Trophoblast cell (in vitro differentiated cells and primary cell): ENCODE measurements at regions not wholly inside any gene's neighbourhood (a gene's known extent, or its start where the extent isn't known, plus 50 kb on each side); places are given as distances from the start of the nearest gene placed in this dataset.

Experiments
- DNase-seq, 2 donors: peaks; one replicate each; pipeline ENCODE4 v3.0.0-alpha.2; 2016
- H2AFZ ChIP-seq: 2 replicates; pipeline ENCODE4 v1.6.1; 2013; ENCODE audit warnings: low read length, moderate library complexity, mild to moderate bottlenecking; ENCODE audit not compliant: insufficient read depth, poor library complexity
- H2AK5ac ChIP-seq: 2 replicates; pipeline ENCODE4 v1.6.1; 2013; ENCODE audit warnings: mild to moderate bottlenecking, low read length
- H2BK120ac ChIP-seq: 2 replicates; pipeline ENCODE4 v1.6.1; 2013; ENCODE audit warnings: low read length, mild to moderate bottlenecking, moderate library complexity; ENCODE audit not compliant: insufficient read depth, poor library complexity
- H2BK12ac ChIP-seq: 2 replicates; pipeline ENCODE4 v1.6.1; 2013; ENCODE audit warnings: mild to moderate bottlenecking, low read length, moderate library complexity
- H2BK5ac ChIP-seq: 2 replicates; pipeline ENCODE4 v1.6.1; 2013; ENCODE audit warnings: low read length, low read depth, moderate library complexity, mild to moderate bottlenecking; ENCODE audit not compliant: poor library complexity
- H3K14ac ChIP-seq: 2 replicates; pipeline ENCODE4 v1.6.1; 2013; ENCODE audit warnings: mild to moderate bottlenecking, low read length
- H3K18ac ChIP-seq: 2 replicates; pipeline ENCODE4 v1.6.1; 2013; ENCODE audit warnings: mild to moderate bottlenecking, low read length
- H3K23ac ChIP-seq: 2 replicates; pipeline ENCODE4 v1.6.1; 2013; ENCODE audit warnings: low read length
- H3K27ac ChIP-seq: 2 replicates; pipeline ENCODE4 v1.5.1; 2013; ENCODE audit warnings: low read depth, mild to moderate bottlenecking, inconsistent platforms, low read length, moderate library complexity
- H3K27me3 ChIP-seq: 2 replicates; pipeline ENCODE4 v1.6.1; 2013; ENCODE audit warnings: inconsistent platforms, mild to moderate bottlenecking, low read length, moderate library complexity; ENCODE audit not compliant: insufficient read depth
- H3K36me3 ChIP-seq, 2 experiments: 1 replicate in 1 of 2; 2 replicates in 1 of 2; pipeline ENCODE4 v1.6.1; 2013; ENCODE audit warnings: low read length in 2 of 2, mild to moderate bottlenecking in 2 of 2, moderate library complexity in 1 of 2; ENCODE audit not compliant: insufficient read depth in 2 of 2, control insufficient read depth in 1 of 2
- H3K4ac ChIP-seq: 2 replicates; pipeline ENCODE4 v1.6.1; 2013; ENCODE audit warnings: low read depth, mild to moderate bottlenecking, low read length, moderate library complexity
- H3K4me1 ChIP-seq, 2 experiments: 1 replicate in 1 of 2; 2 replicates in 1 of 2; pipeline ENCODE4 v1.6.1; 2013; ENCODE audit warnings: low read length in 2 of 2, mild to moderate bottlenecking in 2 of 2, moderate library complexity in 1 of 2; ENCODE audit not compliant: insufficient read depth in 2 of 2, control insufficient read depth in 1 of 2
- H3K4me2 ChIP-seq: 2 replicates; pipeline ENCODE4 v1.6.1; 2013; ENCODE audit warnings: inconsistent platforms, mild to moderate bottlenecking, low read length, moderate library complexity
- H3K4me3 ChIP-seq: 2 replicates; pipeline ENCODE4 v1.5.1; 2013; ENCODE audit warnings: mild to moderate bottlenecking, low read depth, low read length, inconsistent platforms
- H3K79me1 ChIP-seq: one replicate; pipeline ENCODE4 v1.6.1; 2013; ENCODE audit warnings: low read length
- H3K79me2 ChIP-seq: 2 replicates; pipeline ENCODE4 v1.6.1; 2013; ENCODE audit warnings: low read length, mild to moderate bottlenecking; ENCODE audit not compliant: control insufficient read depth, insufficient read depth, poor library complexity
- H3K9ac ChIP-seq: 2 replicates; pipeline ENCODE4 v1.6.1; 2013; ENCODE audit warnings: mild to moderate bottlenecking, low read length
- H3K9me3 ChIP-seq: 2 replicates; pipeline ENCODE4 v1.6.1; 2013; ENCODE audit warnings: low read depth, mild to moderate bottlenecking, control low read depth, inconsistent platforms, low read length; ENCODE audit not compliant: insufficient read depth
- H4K12ac ChIP-seq: 2 replicates; pipeline ENCODE4 v1.6.1; 2013; ENCODE audit warnings: low read depth, mild to moderate bottlenecking, low read length, moderate library complexity
- H4K8ac ChIP-seq: 2 replicates; pipeline ENCODE4 v1.6.1; 2013; ENCODE audit warnings: low read depth, mild to moderate bottlenecking, low read length, moderate library complexity
- H4K91ac ChIP-seq: one replicate; pipeline ENCODE4 v1.6.1; 2013; ENCODE audit warnings: low read depth, mild to moderate bottlenecking, low read length, moderate library complexity
- WGBS: extraction: QIAGEN DNeasy Blood & Tissue Kit; methylation state at CpG from one replicate; pipeline ENCODE4 v1.1.7; 2013; ENCODE audit warnings: missing lambda C conversion rate; ENCODE audit not compliant: insufficient read length, insufficient coverage; ENCODE audit errors: extremely low coverage; 5-methylcytosine and 5-hydroxymethylcytosine counted together

DNA sequence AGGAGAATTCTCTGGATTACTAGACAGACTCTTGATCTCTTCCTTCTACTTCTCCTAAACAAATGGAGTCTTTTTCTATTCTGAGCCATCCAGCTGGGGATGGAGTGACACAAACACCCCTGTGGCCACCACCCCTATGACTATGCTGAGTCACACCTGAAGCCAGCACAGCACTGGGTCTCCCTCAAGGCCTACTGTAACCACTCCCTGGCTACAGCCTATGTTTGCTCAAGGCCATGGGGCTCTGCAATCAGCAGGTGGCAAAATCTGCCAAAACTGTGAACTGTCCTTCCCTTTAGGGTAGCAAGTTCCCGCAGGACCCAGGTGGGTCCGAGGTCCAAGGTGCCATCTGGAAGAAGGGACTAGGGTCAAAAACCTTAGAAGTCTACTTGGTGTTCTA is 132.3 kb downstream of the TINAG start:
- Histone ChIP-seq H3K27ac (no peak overlapping the region), H3K23ac (no peak overlapping the region), H3K4me3 (peak overlapping the region; percentile 32), H3K79me1 (no peaks in the 10 kb centered on the region), H2BK12ac (no peak overlapping the region), H2AK5ac (no peak overlapping the region), H2AFZ (no peak overlapping the region), H3K14ac (no peak overlapping the region), H3K79me2 (no peaks in the 10 kb centered on the region), H2BK5ac (no peak overlapping the region), H3K4me1 (no peaks in the 10 kb centered on the region), H4K12ac (no peak overlapping the region), H3K36me3 (no peaks in the 10 kb centered on the region), H3K9me3 (peaks cover 3% of the 10 kb centered on the region), H3K27me3 (no peaks in the 10 kb centered on the region), H3K18ac (no peak overlapping the region), H4K91ac (peak overlapping the region; percentile 5), H3K4me2 (no peak overlapping the region), H3K4ac (no peak overlapping the region), H2BK120ac (no peak overlapping the region), H4K8ac (no peak overlapping the region), H3K9ac (peak overlapping the region; percentile 40)
- no peak for DNase-seq
- no CpG with 5 or more reads among the region's 2 CpGs for whole genome bisulfite sequencing

DNA sequence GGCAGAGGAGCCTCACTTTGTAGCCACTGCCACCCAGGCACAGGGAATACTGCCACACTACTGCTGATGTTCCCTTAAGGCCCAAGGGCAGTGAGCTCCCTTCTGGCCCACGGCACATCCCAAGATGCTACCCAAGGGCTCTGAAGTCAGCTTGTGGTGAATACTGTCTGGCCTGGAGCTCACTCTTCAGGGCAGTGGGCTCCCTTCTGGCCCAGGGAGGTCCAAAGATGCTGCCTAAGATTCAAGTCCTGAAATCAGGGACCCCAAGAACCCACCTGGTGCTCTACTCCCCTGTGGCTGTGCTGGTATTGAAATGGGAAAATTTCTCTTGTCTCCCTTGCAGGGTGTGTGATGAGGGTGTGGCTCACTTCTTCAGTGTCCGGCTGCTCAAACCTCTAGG is 132.8 kb downstream of the TINAG start:
- H3K79me2 ChIP-seq, result no peaks in the 10 kb centered on the region
- no peak overlapping the region for H3K4me3 ChIP-seq
- no peak overlapping the region for H4K12ac ChIP-seq
- no peak overlapping the region for H2BK5ac ChIP-seq
- no peaks in the 10 kb centered on the region for H3K4me1 ChIP-seq
- no peaks in the 10 kb centered on the region for H3K36me3 ChIP-seq
- no peak overlapping the region for H3K9ac ChIP-seq
- H2AFZ ChIP-seq, result no peak overlapping the region
- H3K79me1 ChIP-seq, result no peaks in the 10 kb centered on the region
- peaks cover 3% of the 10 kb centered on the region for H3K9me3 ChIP-seq
- no peak overlapping the region for H4K8ac ChIP-seq
- no peak overlapping the region for H3K14ac ChIP-seq
- no CpG with 5 or more reads among the region's 2 CpGs for WGBS
- no peak overlapping the region for H4K91ac ChIP-seq
- no peak overlapping the region for H3K23ac ChIP-seq
- no peak overlapping the region for H2BK120ac ChIP-seq
- no peak overlapping the region for H3K27ac ChIP-seq
- no peak overlapping the region for H3K18ac ChIP-seq
- H2BK12ac ChIP-seq, result no peak overlapping the region
- H3K4me2 ChIP-seq, result no peak overlapping the region
- no peaks in the 10 kb centered on the region for H3K27me3 ChIP-seq
- no peak overlapping the region for H3K4ac ChIP-seq
- no peak for DNase-seq
- no peak overlapping the region for H2AK5ac ChIP-seq

DNA sequence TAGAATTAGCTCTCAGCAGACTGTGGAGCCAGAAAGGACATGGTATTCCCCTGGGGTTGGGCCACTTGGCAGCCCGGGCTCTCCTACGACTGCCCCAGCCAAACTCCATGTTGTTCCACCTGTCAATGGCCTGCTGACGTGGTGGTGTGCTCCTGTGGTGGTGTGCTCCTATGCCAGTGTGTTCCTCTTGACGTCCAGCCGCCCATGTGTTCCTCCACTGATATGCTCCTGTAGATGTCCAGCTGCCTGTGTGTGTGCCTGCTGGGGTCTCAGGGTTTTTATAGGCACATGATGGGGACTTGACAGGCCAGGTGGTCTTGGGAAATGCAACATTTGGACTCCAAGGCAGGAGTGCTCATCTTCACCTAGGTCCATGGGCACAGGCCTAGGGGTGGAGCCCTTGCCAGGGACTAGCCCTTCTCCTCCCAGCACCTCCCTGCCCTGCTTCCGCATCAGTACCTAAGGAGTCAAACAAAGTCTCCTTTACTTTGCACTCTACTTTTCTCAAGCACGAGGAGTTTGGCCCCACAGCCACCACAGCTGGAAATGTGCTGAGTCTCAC is 133.5 kb downstream of the TINAG start:
- Histone ChIP-seq H3K9ac (no peak overlapping the region), H4K8ac (no peak overlapping the region), H3K79me2 (no peaks in the 10 kb centered on the region), H3K4me1 (no peaks in the 10 kb centered on the region), H4K12ac (no peak overlapping the region), H3K79me1 (no peaks in the 10 kb centered on the region), H3K4ac (no peak overlapping the region), H2BK5ac (no peak overlapping the region), H3K18ac (no peak overlapping the region), H2AK5ac (no peak overlapping the region), H2AFZ (no peak overlapping the region), H2BK12ac (no peak overlapping the region), H3K27ac (no peak overlapping the region), H3K9me3 (peaks cover 3% of the 10 kb centered on the region), H3K23ac (no peak overlapping the region), H3K27me3 (no peaks in the 10 kb centered on the region), H3K36me3 (no peaks in the 10 kb centered on the region), H3K4me3 (no peak overlapping the region), H2BK120ac (no peak overlapping the region), H4K91ac (no peak overlapping the region), H3K14ac (no peak overlapping the region), H3K4me2 (no peak overlapping the region)
- no CpG with 5 or more reads among the region's 7 CpGs for WGBS
- DNase-seq, result no peak

DNA sequence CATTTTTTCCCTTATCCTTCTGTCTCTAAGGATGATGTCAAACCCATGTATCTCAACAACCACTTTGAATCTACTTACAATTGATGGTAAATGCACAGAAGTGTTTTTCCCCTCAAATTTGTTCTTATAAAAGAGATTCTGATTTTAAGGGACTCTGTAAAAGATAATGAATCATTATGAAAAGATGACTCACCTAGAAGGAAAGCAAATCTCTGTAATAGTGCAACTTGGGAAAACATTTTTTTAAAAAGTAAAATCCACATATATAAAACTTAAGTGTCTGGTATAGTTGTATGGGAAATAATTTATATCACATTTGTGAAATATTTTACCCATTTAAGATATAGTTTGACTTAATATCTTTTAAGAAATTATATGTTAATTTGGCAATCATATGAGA is 137.0 kb downstream of the TINAG start:
- no peak overlapping the region for H2BK5ac ChIP-seq
- H2AFZ ChIP-seq, result no peak overlapping the region
- H3K14ac ChIP-seq, result no peak overlapping the region
- H3K27me3 ChIP-seq, result no peaks in the 10 kb centered on the region
- H3K79me1 ChIP-seq, result no peaks in the 10 kb centered on the region
- H2AK5ac ChIP-seq, result no peak overlapping the region
- H2BK120ac ChIP-seq, result no peak overlapping the region
- no peak overlapping the region for H3K27ac ChIP-seq
- no peak overlapping the region for H3K4me2 ChIP-seq
- no peaks in the 10 kb centered on the region for H3K4me1 ChIP-seq
- H3K36me3 ChIP-seq, result no peaks in the 10 kb centered on the region
- no peak overlapping the region for H2BK12ac ChIP-seq
- peaks cover 3% of the 10 kb centered on the region for H3K9me3 ChIP-seq
- no peak overlapping the region for H4K12ac ChIP-seq
- H4K8ac ChIP-seq, result no peak overlapping the region
- no peak overlapping the region for H4K91ac ChIP-seq
- no peak overlapping the region for H3K18ac ChIP-seq
- DNase-seq, result no peak
- no peak overlapping the region for H3K9ac ChIP-seq
- no peak overlapping the region for H3K4me3 ChIP-seq
- no peak overlapping the region for H3K23ac ChIP-seq
- H3K4ac ChIP-seq, result no peak overlapping the region
- H3K79me2 ChIP-seq, result no peaks in the 10 kb centered on the region
